SU-DHL-6 (cell line): ENCODE measurements at regions not wholly inside any gene's neighbourhood (a gene's known extent, or its start where the extent isn't known, plus 50 kb on each side); places are given as distances from the start of the nearest gene placed in this dataset.
"Not testable (repeated sequence)": the region's sequence is repeated elsewhere in the genome, so short reads cannot be mapped to it uniquely, and the experiment has no call there.

Source experiments
- EZH2phosphoT487 ChIP-seq: fragments of 200-600 bp; sonication (generic), shearing (Covaris generic); conservative IDR thresholded peaks from 2 replicates; pipeline ENCODE4 v1.6.1; 2018; ENCODE audit warnings: mild to moderate bottlenecking, antibody characterized with exemption, low read length, moderate library complexity, mixed read lengths
- TF ChIP-seq, protein P1 (sequence below): fragments of 200-600 bp; sonication (generic); IDR thresholded peaks from one replicate; pipeline ENCODE4 v1.5.1; 2017; ENCODE audit warnings: antibody characterized with exemption, mild to moderate bottlenecking, low read length, moderate library complexity; ENCODE audit not compliant: insufficient read depth, poor library complexity, severe bottlenecking

DNA sequence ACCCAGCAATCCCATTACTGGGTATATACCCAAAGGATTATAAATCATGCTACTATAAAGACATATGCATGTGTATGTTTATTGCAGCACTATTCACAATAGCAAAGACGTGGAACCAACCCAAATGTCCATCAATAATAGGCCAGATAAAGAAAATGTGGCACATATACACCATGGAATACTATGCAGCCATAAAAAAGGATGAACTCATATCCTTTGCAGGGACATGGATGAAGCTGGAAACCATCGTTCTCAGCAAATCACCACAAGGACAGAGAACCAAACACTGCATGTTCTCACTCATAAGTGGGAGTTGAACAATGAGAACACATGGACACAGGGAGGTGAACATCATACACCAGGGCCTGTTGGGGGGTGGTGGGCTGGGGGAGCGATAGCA lies 109.7 kb downstream of the ATXN3L start:
- TF ChIP-seq, protein P1, sequence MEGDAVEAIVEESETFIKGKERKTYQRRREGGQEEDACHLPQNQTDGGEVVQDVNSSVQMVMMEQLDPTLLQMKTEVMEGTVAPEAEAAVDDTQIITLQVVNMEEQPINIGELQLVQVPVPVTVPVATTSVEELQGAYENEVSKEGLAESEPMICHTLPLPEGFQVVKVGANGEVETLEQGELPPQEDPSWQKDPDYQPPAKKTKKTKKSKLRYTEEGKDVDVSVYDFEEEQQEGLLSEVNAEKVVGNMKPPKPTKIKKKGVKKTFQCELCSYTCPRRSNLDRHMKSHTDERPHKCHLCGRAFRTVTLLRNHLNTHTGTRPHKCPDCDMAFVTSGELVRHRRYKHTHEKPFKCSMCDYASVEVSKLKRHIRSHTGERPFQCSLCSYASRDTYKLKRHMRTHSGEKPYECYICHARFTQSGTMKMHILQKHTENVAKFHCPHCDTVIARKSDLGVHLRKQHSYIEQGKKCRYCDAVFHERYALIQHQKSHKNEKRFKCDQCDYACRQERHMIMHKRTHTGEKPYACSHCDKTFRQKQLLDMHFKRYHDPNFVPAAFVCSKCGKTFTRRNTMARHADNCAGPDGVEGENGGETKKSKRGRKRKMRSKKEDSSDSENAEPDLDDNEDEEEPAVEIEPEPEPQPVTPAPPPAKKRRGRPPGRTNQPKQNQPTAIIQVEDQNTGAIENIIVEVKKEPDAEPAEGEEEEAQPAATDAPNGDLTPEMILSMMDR, result not testable (repeated sequence)
- not testable (repeated sequence) for TF ChIP-seq EZH2phosphoT487
